22Rv1 (cell line): ENCODE measurements at regions not wholly inside any gene's neighbourhood (a gene's known extent, or its start where the extent isn't known, plus 50 kb on each side); places are given as distances from the start of the nearest gene placed in this dataset.
"Not testable (repeated sequence)": the region's sequence is repeated elsewhere in the genome, so short reads cannot be mapped to it uniquely, and the experiment has no call there.

Experiments used
- ZFX ChIP-seq: fragments of 450-650 bp; IDR thresholded peaks from 2 replicates; pipeline ENCODE4 v1.6.1; 2017; ENCODE audit warnings: antibody characterized with exemption, borderline replicate concordance
- TF ChIP-seq, protein P1 (sequence below): fragments of 450-650 bp; IDR thresholded peaks from 2 replicates; pipeline ENCODE4 v1.5.1; 2017; ENCODE audit warnings: mild to moderate bottlenecking

DNA sequence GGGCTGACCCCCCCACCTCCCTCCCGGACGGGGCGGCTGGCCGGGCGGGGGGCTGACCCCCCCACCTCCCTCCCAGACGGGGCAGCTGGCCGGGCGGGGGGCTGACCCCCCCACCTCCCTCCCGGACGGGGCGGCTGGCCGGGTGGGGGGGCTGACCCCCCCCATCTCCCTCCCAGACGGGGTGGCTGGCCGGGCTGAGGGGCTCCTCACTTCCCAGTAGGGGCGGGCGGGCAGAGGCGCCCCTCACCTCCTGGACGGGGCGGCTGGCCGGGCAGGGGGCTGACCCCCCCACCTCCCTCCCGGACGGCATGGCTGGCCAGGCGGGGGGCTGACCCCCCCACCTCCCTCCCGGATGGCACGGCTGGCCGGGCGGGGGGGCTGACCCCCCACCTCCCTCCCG lies 115.7 kb downstream of the MIAT start:
- TF ChIP-seq, protein P1, sequence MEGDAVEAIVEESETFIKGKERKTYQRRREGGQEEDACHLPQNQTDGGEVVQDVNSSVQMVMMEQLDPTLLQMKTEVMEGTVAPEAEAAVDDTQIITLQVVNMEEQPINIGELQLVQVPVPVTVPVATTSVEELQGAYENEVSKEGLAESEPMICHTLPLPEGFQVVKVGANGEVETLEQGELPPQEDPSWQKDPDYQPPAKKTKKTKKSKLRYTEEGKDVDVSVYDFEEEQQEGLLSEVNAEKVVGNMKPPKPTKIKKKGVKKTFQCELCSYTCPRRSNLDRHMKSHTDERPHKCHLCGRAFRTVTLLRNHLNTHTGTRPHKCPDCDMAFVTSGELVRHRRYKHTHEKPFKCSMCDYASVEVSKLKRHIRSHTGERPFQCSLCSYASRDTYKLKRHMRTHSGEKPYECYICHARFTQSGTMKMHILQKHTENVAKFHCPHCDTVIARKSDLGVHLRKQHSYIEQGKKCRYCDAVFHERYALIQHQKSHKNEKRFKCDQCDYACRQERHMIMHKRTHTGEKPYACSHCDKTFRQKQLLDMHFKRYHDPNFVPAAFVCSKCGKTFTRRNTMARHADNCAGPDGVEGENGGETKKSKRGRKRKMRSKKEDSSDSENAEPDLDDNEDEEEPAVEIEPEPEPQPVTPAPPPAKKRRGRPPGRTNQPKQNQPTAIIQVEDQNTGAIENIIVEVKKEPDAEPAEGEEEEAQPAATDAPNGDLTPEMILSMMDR = not testable (repeated sequence)
- not testable (repeated sequence) for TF ChIP-seq ZFX
